ENCODE measurements at regions not wholly inside any gene's neighbourhood (a gene's known extent, or its start where the extent isn't known, plus 50 kb on each side); places are given as distances from the start of the nearest gene placed in this dataset.
"Not testable (repeated sequence)": the region's sequence is repeated elsewhere in the genome, so short reads cannot be mapped to it uniquely, and the experiment has no call there.

DNA sequence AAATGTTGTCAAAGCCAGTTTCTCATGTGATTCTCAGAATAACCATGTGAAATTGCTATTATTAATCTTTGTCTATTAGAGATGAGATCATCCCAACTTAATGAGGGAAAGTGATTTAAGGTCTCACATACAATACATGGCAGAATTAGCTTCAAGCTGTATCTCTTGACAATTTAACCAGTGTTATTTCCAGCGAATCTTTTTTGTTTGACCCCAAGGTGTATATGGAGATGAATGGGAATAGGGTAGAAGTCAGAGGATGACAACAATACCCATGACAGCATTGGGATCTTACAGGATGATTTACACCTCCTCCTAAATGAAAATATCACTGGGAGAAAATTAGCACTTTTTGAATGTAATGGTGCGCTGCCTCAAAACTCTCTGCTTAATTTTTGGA is 290.8 kb upstream of the LUZP2 start:
- no peaks in the 10 kb centered on the region for H3K27me3 ChIP-seq
- no peak for DNase-seq
- H3K27ac ChIP-seq = no peak overlapping the region
- no peak for TF ChIP-seq POLR2A (IDR thresholded peaks at IDR 0.05)
- TF ChIP-seq, protein P1, sequence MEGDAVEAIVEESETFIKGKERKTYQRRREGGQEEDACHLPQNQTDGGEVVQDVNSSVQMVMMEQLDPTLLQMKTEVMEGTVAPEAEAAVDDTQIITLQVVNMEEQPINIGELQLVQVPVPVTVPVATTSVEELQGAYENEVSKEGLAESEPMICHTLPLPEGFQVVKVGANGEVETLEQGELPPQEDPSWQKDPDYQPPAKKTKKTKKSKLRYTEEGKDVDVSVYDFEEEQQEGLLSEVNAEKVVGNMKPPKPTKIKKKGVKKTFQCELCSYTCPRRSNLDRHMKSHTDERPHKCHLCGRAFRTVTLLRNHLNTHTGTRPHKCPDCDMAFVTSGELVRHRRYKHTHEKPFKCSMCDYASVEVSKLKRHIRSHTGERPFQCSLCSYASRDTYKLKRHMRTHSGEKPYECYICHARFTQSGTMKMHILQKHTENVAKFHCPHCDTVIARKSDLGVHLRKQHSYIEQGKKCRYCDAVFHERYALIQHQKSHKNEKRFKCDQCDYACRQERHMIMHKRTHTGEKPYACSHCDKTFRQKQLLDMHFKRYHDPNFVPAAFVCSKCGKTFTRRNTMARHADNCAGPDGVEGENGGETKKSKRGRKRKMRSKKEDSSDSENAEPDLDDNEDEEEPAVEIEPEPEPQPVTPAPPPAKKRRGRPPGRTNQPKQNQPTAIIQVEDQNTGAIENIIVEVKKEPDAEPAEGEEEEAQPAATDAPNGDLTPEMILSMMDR (IDR thresholded peaks at IDR 0.05) = no peak
- H3K4me1 ChIP-seq = no peaks in the 10 kb centered on the region
- H3K9me3 ChIP-seq = no peaks in the 10 kb centered on the region
- H3K4me3 ChIP-seq = no peak overlapping the region
- H3K36me3 ChIP-seq = no peaks in the 10 kb centered on the region

DNA sequence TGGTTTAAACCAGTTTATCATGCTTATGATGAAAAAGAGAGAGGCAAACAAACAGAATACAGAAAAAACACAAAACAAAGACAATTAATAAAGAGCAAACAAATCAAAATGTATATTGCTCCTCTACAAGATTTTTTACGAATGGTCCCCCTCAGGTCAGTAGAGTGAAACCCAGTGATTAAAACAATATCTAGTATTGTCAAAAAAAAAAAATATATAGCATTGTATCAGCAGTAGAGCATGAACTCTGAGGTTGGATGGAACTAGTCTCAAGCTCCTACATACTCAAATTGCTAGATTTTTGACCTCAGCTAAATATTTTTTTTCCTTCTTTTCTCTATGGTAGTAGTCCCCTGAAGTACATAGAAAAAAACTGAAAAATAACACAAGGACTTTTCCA is 290.3 kb upstream of the LUZP2 start:
- Histone ChIP-seq H3K36me3 (no peaks in the 10 kb centered on the region), H3K4me1 (no peaks in the 10 kb centered on the region)
- no peak for DNase-seq

DNA sequence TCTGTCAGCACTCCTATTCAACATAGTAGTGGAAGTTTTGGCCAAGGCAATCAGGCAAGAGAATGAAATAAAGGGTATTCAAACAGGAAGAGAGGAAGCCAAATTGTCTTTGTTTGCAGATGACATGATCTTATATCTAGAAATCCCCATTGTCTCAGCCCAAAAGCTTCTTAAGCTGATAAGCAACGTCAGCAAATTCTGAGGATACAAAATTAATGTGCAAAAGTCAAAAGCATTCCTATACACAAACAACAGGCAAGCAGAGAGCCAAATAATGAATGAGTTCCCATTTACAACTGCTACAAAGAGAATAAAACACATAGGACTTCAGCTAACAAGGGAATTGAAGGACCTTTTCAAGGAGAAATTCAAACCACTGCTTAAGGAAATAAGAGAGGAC is 280.4 kb upstream of the LUZP2 start:
- H3K27me3 ChIP-seq = no peaks in the 10 kb centered on the region
- no peaks in the 10 kb centered on the region for H3K36me3 ChIP-seq
- TF ChIP-seq, protein P1 (IDR thresholded peaks at IDR 0.05) = no peak
- no peak for TF ChIP-seq POLR2A (IDR thresholded peaks at IDR 0.05)
- no peak overlapping the region for H3K27ac ChIP-seq
- no peak for DNase-seq
- no peak overlapping the region for H3K4me3 ChIP-seq
- no peaks in the 10 kb centered on the region for H3K4me1 ChIP-seq
- no peaks in the 10 kb centered on the region for H3K9me3 ChIP-seq

More for the DNA sequence above, 290.3 kb upstream of the LUZP2 start:
- Histone ChIP-seq H3K4me3 (no peak overlapping the region), H3K9me3 (no peaks in the 10 kb centered on the region), H3K27ac (no peak overlapping the region), H3K27me3 (no peaks in the 10 kb centered on the region)
- TF ChIP-seq, protein P1 (IDR thresholded peaks at IDR 0.05) = no peak

DNA sequence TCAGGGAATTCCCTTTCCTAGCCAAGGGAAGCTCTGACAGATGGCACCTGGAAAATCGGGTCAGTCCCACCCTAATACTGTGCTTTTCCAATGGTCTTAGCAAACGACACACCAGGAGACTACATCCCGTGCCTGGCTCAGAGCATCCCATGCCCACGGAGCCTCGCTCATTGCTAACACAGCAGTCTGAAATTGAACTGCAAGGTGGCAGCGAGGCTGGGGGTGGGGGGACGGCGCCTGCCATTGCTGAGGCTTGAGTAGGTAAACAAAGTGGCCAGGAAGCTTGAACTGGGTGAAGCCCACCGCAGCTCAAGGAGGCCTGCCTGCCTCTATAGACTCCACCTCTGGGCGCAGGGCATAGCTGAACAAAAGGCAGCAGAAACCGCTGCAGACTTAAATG is 279.5 kb upstream of the LUZP2 start:
- not testable (repeated sequence) for H3K4me1 ChIP-seq, H3K36me3 ChIP-seq, H3K9me3 ChIP-seq, H3K4me3 ChIP-seq, H3K27me3 ChIP-seq, DNase-seq, H3K27ac ChIP-seq

DNA sequence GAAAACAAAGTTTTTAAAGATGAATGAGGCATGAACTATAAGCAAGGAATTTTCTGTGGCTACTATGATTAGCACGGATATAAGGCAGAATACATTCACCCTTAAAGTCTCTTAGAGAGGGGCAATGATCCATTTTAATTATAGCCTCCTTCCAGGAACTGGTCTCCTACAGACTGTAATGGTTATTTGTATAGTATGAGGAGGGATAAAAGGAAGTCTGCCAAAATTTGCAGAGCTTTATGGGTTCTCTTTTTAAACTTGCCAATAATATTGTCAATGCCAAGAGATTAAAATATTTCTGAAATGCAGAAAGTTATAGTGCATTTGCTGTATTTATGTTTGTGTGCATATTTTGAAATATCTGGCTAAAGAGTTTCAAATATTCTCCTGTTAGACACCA is 271.4 kb upstream of the LUZP2 start:
- Histone ChIP-seq H3K9me3 (no peaks in the 10 kb centered on the region), H3K4me1 (no peaks in the 10 kb centered on the region), H3K27me3 (no peaks in the 10 kb centered on the region), H3K36me3 (no peaks in the 10 kb centered on the region), H3K4me3 (no peak overlapping the region), H3K27ac (no peak overlapping the region)
- no peak for DNase-seq
- no peak for TF ChIP-seq POLR2A (IDR thresholded peaks at IDR 0.05)
- TF ChIP-seq, protein P1 (IDR thresholded peaks at IDR 0.05) = no peak

DNA sequence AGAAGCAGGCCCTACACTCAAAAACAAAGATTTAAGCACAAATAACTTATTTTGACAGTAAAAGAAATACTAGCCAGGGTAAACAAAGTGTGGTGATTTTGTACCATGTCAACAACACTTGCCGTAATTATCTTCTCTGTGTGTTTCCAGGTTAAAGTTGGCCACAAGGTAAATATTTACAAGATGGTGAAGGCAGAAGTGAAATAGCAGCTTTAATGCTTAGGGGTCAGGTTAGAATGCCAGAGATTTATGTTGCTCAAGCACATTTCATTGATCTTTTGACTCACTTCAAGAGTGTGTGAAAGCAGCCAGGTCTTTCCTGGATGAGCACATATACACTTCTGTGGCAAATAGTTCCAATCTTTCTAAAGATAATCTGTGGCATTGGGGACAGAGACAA is 270.2 kb upstream of the LUZP2 start:
- Histone ChIP-seq H3K4me1 (no peaks in the 10 kb centered on the region), H3K9me3 (no peaks in the 10 kb centered on the region), H3K36me3 (no peaks in the 10 kb centered on the region), H3K27me3 (no peaks in the 10 kb centered on the region), H3K4me3 (no peak overlapping the region), H3K27ac (no peak overlapping the region)
- no peak for DNase-seq
- TF ChIP-seq, protein P1 (IDR thresholded peaks at IDR 0.05) = no peak
- TF ChIP-seq POLR2A (IDR thresholded peaks at IDR 0.05) = no peak
